ENCODE measurements at regions not wholly inside any gene's neighbourhood (a gene's known extent, or its start where the extent isn't known, plus 50 kb on each side); places are given as distances from the start of the nearest gene placed in this dataset.

DNA sequence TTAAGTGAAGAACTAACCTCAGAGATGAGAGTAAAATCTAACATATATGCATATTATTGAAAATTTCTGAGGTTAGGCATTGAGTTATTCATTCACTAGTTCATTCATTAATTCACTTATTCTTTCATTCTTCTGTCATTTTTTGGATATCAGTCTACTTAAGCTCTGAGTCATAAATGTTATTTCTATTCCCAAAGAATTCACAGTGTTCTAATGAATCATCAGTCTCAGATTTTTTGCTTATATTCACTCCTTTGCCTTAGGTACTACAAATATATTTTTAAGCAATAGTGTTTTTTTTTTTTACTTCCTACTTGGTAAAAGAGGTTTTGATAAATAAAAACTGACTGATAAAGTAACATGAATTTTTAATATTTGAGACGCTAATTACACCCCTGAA, 95.2 kb upstream of the DKK2 start:
- Mint-ChIP-seq H3K4me3 (no peak overlapping the region), H3K9me3 (no peaks in the 10 kb centered on the region), H3K36me3 (ENCODE audit: low read depth) (no peaks in the 10 kb centered on the region), H3K27me3 (ENCODE audit: insufficient read depth, low read depth, poor library complexity) (peaks cover 3% of the 10 kb centered on the region), H3K4me1 (peaks cover 7% of the 10 kb centered on the region), H3K27ac (no peak overlapping the region)
- H3K9me2 ChIP-seq (ENCODE audit: insufficient read depth): no peaks in the 10 kb centered on the region
- no peaks in the 10 kb centered on the region for H3K36me3 ChIP-seq (ENCODE audit: insufficient read depth)
- H3K79me2 ChIP-seq (replicated peaks; ENCODE audit: insufficient read depth): no peaks in the 10 kb centered on the region
- no peaks in the 10 kb centered on the region for H3K27me3 ChIP-seq (ENCODE audit: insufficient read depth)
- H3K4me3 ChIP-seq: no peak overlapping the region
- no peak overlapping the region for H3K4me2 ChIP-seq
- DNase-seq (ENCODE audit: low spot score) (no peak), ATAC-seq (no peak)
- H4K20me1 ChIP-seq (replicated peaks; ENCODE audit: insufficient read depth): no peaks in the 10 kb centered on the region
- H3F3A ChIP-seq (replicated peaks; ENCODE audit: low read depth): no peaks in the 10 kb centered on the region
- H2AFZ ChIP-seq: no peak overlapping the region
- TF ChIP-seq, protein P1, sequence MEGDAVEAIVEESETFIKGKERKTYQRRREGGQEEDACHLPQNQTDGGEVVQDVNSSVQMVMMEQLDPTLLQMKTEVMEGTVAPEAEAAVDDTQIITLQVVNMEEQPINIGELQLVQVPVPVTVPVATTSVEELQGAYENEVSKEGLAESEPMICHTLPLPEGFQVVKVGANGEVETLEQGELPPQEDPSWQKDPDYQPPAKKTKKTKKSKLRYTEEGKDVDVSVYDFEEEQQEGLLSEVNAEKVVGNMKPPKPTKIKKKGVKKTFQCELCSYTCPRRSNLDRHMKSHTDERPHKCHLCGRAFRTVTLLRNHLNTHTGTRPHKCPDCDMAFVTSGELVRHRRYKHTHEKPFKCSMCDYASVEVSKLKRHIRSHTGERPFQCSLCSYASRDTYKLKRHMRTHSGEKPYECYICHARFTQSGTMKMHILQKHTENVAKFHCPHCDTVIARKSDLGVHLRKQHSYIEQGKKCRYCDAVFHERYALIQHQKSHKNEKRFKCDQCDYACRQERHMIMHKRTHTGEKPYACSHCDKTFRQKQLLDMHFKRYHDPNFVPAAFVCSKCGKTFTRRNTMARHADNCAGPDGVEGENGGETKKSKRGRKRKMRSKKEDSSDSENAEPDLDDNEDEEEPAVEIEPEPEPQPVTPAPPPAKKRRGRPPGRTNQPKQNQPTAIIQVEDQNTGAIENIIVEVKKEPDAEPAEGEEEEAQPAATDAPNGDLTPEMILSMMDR (conservative IDR thresholded peaks at IDR 0.05; ENCODE audit: low read depth in 2 of 2): no peak
- no peak for TF ChIP-seq EZH2 (IDR thresholded peaks at IDR 0.05; ENCODE audit: low read depth, unreplicated experiment)
- TF ChIP-seq STAT1 (IDR thresholded peaks at IDR 0.05; ENCODE audit: unreplicated experiment): no peak
- TF ChIP-seq NANOG (IDR thresholded peaks at IDR 0.05; ENCODE audit: borderline replicate concordance): no peak
- no peak for TF ChIP-seq POLR2AphosphoS5 (IDR thresholded peaks at IDR 0.05; ENCODE audit: low read depth)
- no peak for TF ChIP-seq JUNB (IDR thresholded peaks at IDR 0.05; ENCODE audit: unreplicated experiment)
- no peak for TF ChIP-seq EZH2phosphoT487 (IDR thresholded peaks at IDR 0.05; ENCODE audit: unreplicated experiment)
- no peak for TF ChIP-seq ZNF331 (CRISPR knock-in tag; IDR thresholded peaks at IDR 0.05; ENCODE audit: low read depth)
- TF ChIP-seq ZNF114 (CRISPR knock-in tag; IDR thresholded peaks at IDR 0.05): no peak
- TF ChIP-seq, protein P2, sequence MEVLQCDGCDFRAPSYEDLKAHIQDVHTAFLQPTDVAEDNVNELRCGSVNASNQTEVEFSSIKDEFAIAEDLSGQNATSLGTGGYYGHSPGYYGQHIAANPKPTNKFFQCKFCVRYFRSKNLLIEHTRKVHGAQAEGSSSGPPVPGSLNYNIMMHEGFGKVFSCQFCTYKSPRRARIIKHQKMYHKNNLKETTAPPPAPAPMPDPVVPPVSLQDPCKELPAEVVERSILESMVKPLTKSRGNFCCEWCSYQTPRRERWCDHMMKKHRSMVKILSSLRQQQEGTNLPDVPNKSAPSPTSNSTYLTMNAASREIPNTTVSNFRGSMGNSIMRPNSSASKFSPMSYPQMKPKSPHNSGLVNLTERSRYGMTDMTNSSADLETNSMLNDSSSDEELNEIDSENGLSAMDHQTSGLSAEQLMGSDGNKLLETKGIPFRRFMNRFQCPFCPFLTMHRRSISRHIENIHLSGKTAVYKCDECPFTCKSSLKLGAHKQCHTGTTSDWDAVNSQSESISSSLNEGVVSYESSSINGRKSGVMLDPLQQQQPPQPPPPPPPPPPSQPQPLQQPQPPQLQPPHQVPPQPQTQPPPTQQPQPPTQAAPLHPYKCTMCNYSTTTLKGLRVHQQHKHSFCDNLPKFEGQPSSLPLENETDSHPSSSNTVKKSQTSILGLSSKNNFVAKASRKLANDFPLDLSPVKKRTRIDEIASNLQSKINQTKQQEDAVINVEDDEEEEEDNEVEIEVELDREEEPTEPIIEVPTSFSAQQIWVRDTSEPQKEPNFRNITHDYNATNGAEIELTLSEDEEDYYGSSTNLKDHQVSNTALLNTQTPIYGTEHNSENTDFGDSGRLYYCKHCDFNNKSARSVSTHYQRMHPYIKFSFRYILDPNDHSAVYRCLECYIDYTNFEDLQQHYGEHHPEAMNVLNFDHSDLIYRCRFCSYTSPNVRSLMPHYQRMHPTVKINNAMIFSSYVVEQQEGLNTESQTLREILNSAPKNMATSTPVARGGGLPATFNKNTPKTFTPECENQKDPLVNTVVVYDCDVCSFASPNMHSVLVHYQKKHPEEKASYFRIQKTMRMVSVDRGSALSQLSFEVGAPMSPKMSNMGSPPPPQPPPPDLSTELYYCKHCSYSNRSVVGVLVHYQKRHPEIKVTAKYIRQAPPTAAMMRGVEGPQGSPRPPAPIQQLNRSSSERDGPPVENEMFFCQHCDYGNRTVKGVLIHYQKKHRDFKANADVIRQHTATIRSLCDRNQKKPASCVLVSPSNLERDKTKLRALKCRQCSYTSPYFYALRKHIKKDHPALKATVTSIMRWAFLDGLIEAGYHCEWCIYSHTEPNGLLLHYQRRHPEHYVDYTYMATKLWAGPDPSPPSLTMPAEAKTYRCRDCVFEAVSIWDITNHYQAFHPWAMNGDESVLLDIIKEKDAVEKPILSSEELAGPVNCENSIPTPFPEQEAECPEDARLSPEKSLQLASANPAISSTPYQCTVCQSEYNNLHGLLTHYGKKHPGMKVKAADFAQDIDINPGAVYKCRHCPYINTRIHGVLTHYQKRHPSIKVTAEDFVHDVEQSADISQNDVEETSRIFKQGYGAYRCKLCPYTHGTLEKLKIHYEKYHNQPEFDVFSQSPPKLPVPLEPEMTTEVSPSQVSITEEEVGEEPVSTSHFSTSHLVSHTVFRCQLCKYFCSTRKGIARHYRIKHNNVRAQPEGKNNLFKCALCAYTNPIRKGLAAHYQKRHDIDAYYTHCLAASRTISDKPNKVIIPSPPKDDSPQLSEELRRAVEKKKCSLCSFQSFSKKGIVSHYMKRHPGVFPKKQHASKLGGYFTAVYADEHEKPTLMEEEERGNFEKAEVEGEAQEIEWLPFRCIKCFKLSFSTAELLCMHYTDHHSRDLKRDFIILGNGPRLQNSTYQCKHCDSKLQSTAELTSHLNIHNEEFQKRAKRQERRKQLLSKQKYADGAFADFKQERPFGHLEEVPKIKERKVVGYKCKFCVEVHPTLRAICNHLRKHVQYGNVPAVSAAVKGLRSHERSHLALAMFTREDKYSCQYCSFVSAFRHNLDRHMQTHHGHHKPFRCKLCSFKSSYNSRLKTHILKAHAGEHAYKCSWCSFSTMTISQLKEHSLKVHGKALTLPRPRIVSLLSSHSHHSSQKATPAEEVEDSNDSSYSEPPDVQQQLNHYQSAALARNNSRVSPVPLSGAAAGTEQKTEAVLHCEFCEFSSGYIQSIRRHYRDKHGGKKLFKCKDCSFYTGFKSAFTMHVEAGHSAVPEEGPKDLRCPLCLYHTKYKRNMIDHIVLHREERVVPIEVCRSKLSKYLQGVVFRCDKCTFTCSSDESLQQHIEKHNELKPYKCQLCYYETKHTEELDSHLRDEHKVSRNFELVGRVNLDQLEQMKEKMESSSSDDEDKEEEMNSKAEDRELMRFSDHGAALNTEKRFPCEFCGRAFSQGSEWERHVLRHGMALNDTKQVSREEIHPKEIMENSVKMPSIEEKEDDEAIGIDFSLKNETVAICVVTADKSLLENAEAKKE (CRISPR knock-in tag; IDR thresholded peaks at IDR 0.05): no peak
- TF ChIP-seq, protein P3, sequence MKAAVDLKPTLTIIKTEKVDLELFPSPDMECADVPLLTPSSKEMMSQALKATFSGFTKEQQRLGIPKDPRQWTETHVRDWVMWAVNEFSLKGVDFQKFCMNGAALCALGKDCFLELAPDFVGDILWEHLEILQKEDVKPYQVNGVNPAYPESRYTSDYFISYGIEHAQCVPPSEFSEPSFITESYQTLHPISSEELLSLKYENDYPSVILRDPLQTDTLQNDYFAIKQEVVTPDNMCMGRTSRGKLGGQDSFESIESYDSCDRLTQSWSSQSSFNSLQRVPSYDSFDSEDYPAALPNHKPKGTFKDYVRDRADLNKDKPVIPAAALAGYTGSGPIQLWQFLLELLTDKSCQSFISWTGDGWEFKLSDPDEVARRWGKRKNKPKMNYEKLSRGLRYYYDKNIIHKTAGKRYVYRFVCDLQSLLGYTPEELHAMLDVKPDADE (IDR thresholded peaks at IDR 0.05): no peak
- H3K4me1 ChIP-seq (ENCODE audit: insufficient read depth): peaks cover 7% of the 10 kb centered on the region; the same call in 1 of the 2 replicates
- no peak overlapping the region for H3K27ac ChIP-seq (ENCODE audit: low read depth)

All from GM23338 (cell line).